H1 (cell line): ENCODE measurements at regions not wholly inside any gene's neighbourhood (a gene's known extent, or its start where the extent isn't known, plus 50 kb on each side); places are given as distances from the start of the nearest gene placed in this dataset.

ENCODE experiments used
- CTCF ChIA-PET: fragments of 300-600 bp; sonication (Branson Sonifier 250); formaldehyde crosslinking; loops from one replicate; lab custom pipeline; 2021; ENCODE audit not compliant: partially characterized antibody; lab: Charles Lee
- POLR2A ChIA-PET: fragments of 300-600 bp; sonication (Branson Sonifier 250); formaldehyde crosslinking; loops from one replicate; lab custom pipeline; 2021; ENCODE audit warnings: inconsistent platforms; ENCODE audit not compliant: partially characterized antibody; lab: Charles Lee
- DNase-seq, 2 experiments: peaks; one replicate each; pipeline versions ENCODE4 v3.0.0 to v3.0.0-alpha.2; 2010 to 2022; ENCODE audit warnings: low spot score in 2 of 2, low read depth in 1 of 2, mixed read lengths in 1 of 2
- FAIRE-seq: peaks from 2 replicates; lab custom pipeline; 2011; peaks lifted over from hg19 to GRCh38; lab: Jason Lieb, UNC
- H2AFZ ChIP-seq: 2 replicates; pipeline ENCODE4 v1.8.1; 2012; ENCODE audit warnings: low read length, inconsistent platforms
- H2AK5ac ChIP-seq: 2 replicates; pipeline ENCODE4 v1.6.1; 2013; ENCODE audit warnings: low read depth, low read length
- H2BK120ac ChIP-seq: replicated peaks from 2 replicates; pipeline ENCODE3; 2013; ENCODE audit warnings: low read depth, low read length, inconsistent platforms
- H2BK12ac ChIP-seq: 2 replicates; pipeline ENCODE4 v1.6.1; 2013; ENCODE audit warnings: low read depth, low read length
- H2BK15ac ChIP-seq: 2 replicates; pipeline ENCODE4 v1.6.1; 2013; ENCODE audit warnings: low read length
- H2BK20ac ChIP-seq: 2 replicates; pipeline ENCODE4 v1.6.1; 2013; ENCODE audit warnings: low read length
- H2BK5ac ChIP-seq: 2 replicates; pipeline ENCODE4 v1.6.1; 2013; ENCODE audit warnings: low read depth, low read length
- H3K14ac ChIP-seq: 2 replicates; pipeline ENCODE4 v1.6.1; 2013; ENCODE audit warnings: inconsistent platforms; ENCODE audit not compliant: insufficient read length
- H3K18ac ChIP-seq: 2 replicates; pipeline ENCODE4 v1.6.1; 2013; ENCODE audit warnings: low read length; ENCODE audit errors: extremely low read depth
- H3K23ac ChIP-seq: 2 replicates; pipeline ENCODE4 v1.6.1; 2013; ENCODE audit warnings: inconsistent platforms; ENCODE audit not compliant: insufficient read length
- H3K23me2 ChIP-seq: 2 replicates; pipeline ENCODE4 v1.6.1; 2013; ENCODE audit warnings: low read depth, low read length
- H3K27ac ChIP-seq: 2 replicates; pipeline ENCODE4 v1.6.1; 2011; ENCODE audit warnings: low read depth, low read length, inconsistent platforms
- H3K27me3 ChIP-seq, 4 experiments: replicated peaks in 1 of 4; 1 replicate in 1 of 4; 2 replicates in 3 of 4; pipeline versions ENCODE4 v1.6.1 to v1.8.1; 2011 to 2013; ENCODE audit warnings: low read length in 3 of 4, mild to moderate bottlenecking in 3 of 4, inconsistent platforms in 2 of 4, mixed read lengths in 2 of 4, moderate library complexity in 1 of 4; ENCODE audit not compliant: control insufficient read depth in 3 of 4, insufficient read depth in 3 of 4; ENCODE audit errors: extremely low read depth in 1 of 4
- H3K36me3 ChIP-seq, 4 experiments: 2 replicates each; pipeline versions ENCODE4 v1.6.1 to v1.8.1; 2011 to 2013; ENCODE audit warnings: mild to moderate bottlenecking in 4 of 4, low read length in 3 of 4, moderate library complexity in 2 of 4, control low read depth in 1 of 4, inconsistent platforms in 1 of 4; ENCODE audit not compliant: insufficient read depth in 4 of 4, control insufficient read depth in 2 of 4
- H3K4ac ChIP-seq: replicated peaks from 2 replicates; pipeline ENCODE3; 2013; ENCODE audit warnings: low read length, low read depth, mixed read lengths, inconsistent platforms; ENCODE audit not compliant: insufficient read length
- H3K4me1 ChIP-seq, 4 experiments: replicated peaks in 1 of 4; 1 replicate in 1 of 4; 2 replicates in 3 of 4; pipeline versions ENCODE4 v1.6.1 to v1.8.1; 2011 to 2013; ENCODE audit warnings: low read length in 3 of 4, inconsistent platforms in 2 of 4, mixed read lengths in 1 of 4; ENCODE audit not compliant: insufficient read depth in 4 of 4, control insufficient read depth in 3 of 4
- H3K4me2 ChIP-seq, 2 experiments: 2 replicates each; pipeline versions ENCODE4 v1.6.1 to v1.8.1; 2011 to 2013; ENCODE audit warnings: low read depth in 2 of 2, low read length in 2 of 2, control low read depth in 1 of 2, inconsistent platforms in 1 of 2, mild to moderate bottlenecking in 1 of 2; ENCODE audit not compliant: insufficient read depth in 1 of 2
- H3K4me3 ChIP-seq, 4 experiments: fragments of 200-600, 300-600 bp in 1 of 4; sonication (generic), shearing (Covaris generic), sonication (Bioruptor Twin) in 1 of 4; 2 replicates each; pipeline versions ENCODE4 v1.5.1 to v1.8.1; 2011 to 2016; ENCODE audit warnings: low read length in 4 of 4, low read depth in 3 of 4, control low read depth in 2 of 4, inconsistent platforms in 2 of 4, mild to moderate bottlenecking in 2 of 4, mixed read lengths in 1 of 4, moderate library complexity in 1 of 4; ENCODE audit not compliant: insufficient read depth in 2 of 4; ENCODE audit errors: extremely low read depth in 1 of 4
- H3K56ac ChIP-seq: replicated peaks from 2 replicates; pipeline ENCODE3; 2013; ENCODE audit warnings: low read depth, mild to moderate bottlenecking, mixed read lengths, low read length, inconsistent platforms; ENCODE audit not compliant: insufficient read length
- H3K79me1 ChIP-seq: 2 replicates; pipeline ENCODE4 v1.6.1; 2013; ENCODE audit warnings: low read depth, low read length, control low read depth
- H3K79me2 ChIP-seq, 2 experiments: 2 replicates each; pipeline versions ENCODE4 v1.6.1 to v1.8.1; 2012 to 2013; ENCODE audit warnings: low read length in 2 of 2, mild to moderate bottlenecking in 2 of 2, inconsistent platforms in 1 of 2; ENCODE audit not compliant: insufficient read depth in 2 of 2, control insufficient read depth in 1 of 2
- H3K9ac ChIP-seq, 4 experiments: replicated peaks in 1 of 4; 1 replicate in 1 of 4; 2 replicates in 3 of 4; pipeline versions ENCODE4 v1.6.1 to v1.8.1; 2011 to 2013; ENCODE audit warnings: low read depth in 3 of 4, low read length in 3 of 4, control low read depth in 2 of 4, mild to moderate bottlenecking in 2 of 4, moderate library complexity in 2 of 4, inconsistent platforms in 1 of 4; ENCODE audit errors: extremely low read depth in 1 of 4
- H3K9me3 ChIP-seq, 2 experiments: 2 replicates each; pipeline versions ENCODE4 v1.6.1 to v1.8.1; 2012 to 2013; ENCODE audit warnings: mild to moderate bottlenecking in 2 of 2, moderate library complexity in 2 of 2, control low read depth in 1 of 2, inconsistent platforms in 1 of 2, low read depth in 1 of 2, low read length in 1 of 2, mixed read lengths in 1 of 2; ENCODE audit not compliant: insufficient read depth in 2 of 2
- H4K20me1 ChIP-seq, 2 experiments: replicated peaks in 1 of 2; 2 replicates each; pipeline versions ENCODE3 to v1.8.1; 2011 to 2013; ENCODE audit warnings: inconsistent platforms in 2 of 2, low read length in 2 of 2, mild to moderate bottlenecking in 1 of 2; ENCODE audit not compliant: insufficient read depth in 2 of 2, control insufficient read depth in 1 of 2
- H4K5ac ChIP-seq: 2 replicates; pipeline ENCODE4 v1.6.1; 2013; ENCODE audit warnings: low read length, low read depth, mixed read lengths, inconsistent platforms; ENCODE audit not compliant: insufficient read length
- H4K8ac ChIP-seq: 2 replicates; pipeline ENCODE4 v1.8.0; 2013; ENCODE audit warnings: mild to moderate bottlenecking, moderate library complexity, low read length, inconsistent platforms; ENCODE audit not compliant: insufficient read depth; ENCODE audit errors: extremely low read depth
- H4K91ac ChIP-seq: replicated peaks from 2 replicates; pipeline ENCODE3; 2013; ENCODE audit warnings: low read length, mixed read lengths, inconsistent platforms; ENCODE audit not compliant: insufficient read length
- ATF2 ChIP-seq: IDR thresholded peaks from 2 replicates; pipeline ENCODE4 v1.6.1; 2012; ENCODE audit warnings: low read length, inconsistent platforms
- EP300 ChIP-seq, 2 experiments: IDR thresholded peaks; 1 replicate in 1 of 2; 2 replicates in 1 of 2; pipeline ENCODE4 v1.6.1; 2011 to 2012; ENCODE audit warnings: low read depth in 2 of 2, low read length in 2 of 2, mild to moderate bottlenecking in 2 of 2, borderline replicate concordance in 1 of 2, inconsistent platforms in 1 of 2, moderate library complexity in 1 of 2
- KDM1A ChIP-seq: fragments of 200-600, 300-600 bp; sonication (generic); IDR thresholded peaks from 2 replicates; pipeline ENCODE4 v1.7.1; 2016; ENCODE audit warnings: mild to moderate bottlenecking, low read length, borderline replicate concordance
- SAP30 ChIP-seq: fragments of 300-600 bp; sonication (generic); IDR thresholded peaks from 2 replicates; pipeline ENCODE4 v1.7.1; 2012; ENCODE audit warnings: low read length, moderate library complexity, mild to moderate bottlenecking, inconsistent platforms; ENCODE audit not compliant: insufficient read depth, insufficient replicate concordance
- WGBS, 2 experiments: shearing (Covaris generic) in 1 of 2; methylation state at CpG; one replicate each; pipeline versions ENCODE4 v1.1.6 to v1.1.7; 2013 to 2015; ENCODE audit warnings: low lambda C conversion rate in 2 of 2, mixed read lengths in 2 of 2, inconsistent platforms in 1 of 2, low coverage in 1 of 2, missing lambda C conversion rate in 1 of 2; ENCODE audit not compliant: insufficient replicate concordance in 2 of 2, insufficient coverage in 1 of 2, insufficient read length in 1 of 2; ENCODE audit errors: extremely low coverage in 1 of 2, missing lambda C conversion rate in 1 of 2; 5-methylcytosine and 5-hydroxymethylcytosine counted together

DNA sequence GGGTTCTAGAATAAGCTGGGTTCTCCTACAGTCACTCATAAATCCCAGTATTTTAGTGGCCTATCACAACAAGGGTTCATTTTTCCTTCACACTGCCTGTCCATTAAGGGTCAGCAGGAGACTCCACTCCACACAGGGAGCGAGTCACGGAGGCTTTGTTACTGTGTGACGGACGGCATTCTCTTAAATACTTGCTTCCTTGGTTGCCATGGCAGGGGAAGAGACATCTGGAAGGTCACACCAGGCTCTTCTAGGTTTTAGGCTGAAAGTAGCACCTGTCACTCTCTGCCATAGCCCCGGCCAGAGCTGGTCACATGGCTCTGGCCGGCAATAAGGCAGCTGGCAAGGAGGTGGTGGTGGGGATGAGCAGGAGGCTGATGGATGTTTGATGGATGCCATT lies 89.4 kb upstream of the ANKRD34C start:
- Histone ChIP-seq H3K79me1 (no peaks in the 10 kb centered on the region), H2AK5ac (no peak overlapping the region), H3K36me3 (no peaks in the 10 kb centered on the region), H3K14ac (no peak overlapping the region), H3K4ac (no peak overlapping the region), H3K27ac (no peak overlapping the region), H3K4me2 (no peak overlapping the region), H3K4me1 (peaks cover 0 to 12% (median 8%) of the 10 kb centered on the region in 4 experiments; a peak in 6 of 7 replicates), H2BK12ac (no peak overlapping the region), H3K23ac (no peak overlapping the region), H2BK120ac (no peak overlapping the region), H3K56ac (no peak overlapping the region), H3K9ac (no peak overlapping the region), H3K18ac (no peak overlapping the region), H3K27me3 (no peaks in the 10 kb centered on the region; a peak in 1 of 7 replicates), H3K23me2 (no peaks in the 10 kb centered on the region), H4K8ac (no peak overlapping the region), H2AFZ (no peak overlapping the region), H4K5ac (no peak overlapping the region), H2BK5ac (no peak overlapping the region), H3K9me3 (no peaks in the 10 kb centered on the region), H2BK15ac (no peak overlapping the region), H3K4me3 (no peak overlapping the region), H4K91ac (no peak overlapping the region), H4K20me1 (no peaks in the 10 kb centered on the region), H3K79me2 (no peaks in the 10 kb centered on the region), H2BK20ac (no peak overlapping the region)
- ChIA-PET CTCF (interaction anchor here (0.7 to 17.1 kb wide), 5 partner anchors 10 to 194 kb away, joined by 3 to 293 read pairs (median 33); no protein-coding TSS in a partner anchor), POLR2A (interaction anchor here (0.8 kb wide), 1 partner anchor 15 kb away, joined by 3 read pairs; no protein-coding TSS in a partner anchor)
- WGBS, 2 experiments: 86% methylated on average over 6 of the region's 6 CpGs; no CpG with 5 or more reads in 1 of the 2 experiments
- no peak for DNase-seq
- FAIRE-seq: no peak
- TF ChIP-seq EP300 (IDR thresholded peaks at IDR 0.05; ENCODE audit: borderline replicate concordance in 1 of 2, low read depth in 2 of 2, low read length in 2 of 2) (no peak), KDM1A (no peak), SAP30 (no peak), ATF2 (no peak)
